HG02610 (cell line): ENCODE measurements at regions not wholly inside any gene's neighbourhood (a gene's known extent, or its start where the extent isn't known, plus 50 kb on each side); places are given as distances from the start of the nearest gene placed in this dataset.

Experiments
- ATAC-seq: cut with Tn5 transposase; IDR thresholded peaks from one replicate; pipeline ENCODE4 v1.9.1; 2021; ENCODE audit warnings: mild to moderate bottlenecking, moderate library complexity; ENCODE audit not compliant: unreplicated experiment

GRCh38 chr3:159441279-159441678 lies 547.4 kb upstream of the IL12A start:
- ATAC-seq: no peak

GRCh38 chr3:159443266-159443665 lies 545.4 kb upstream of the IL12A start:
- ATAC-seq: no peak

GRCh38 chr3:159447841-159448240 lies 540.8 kb upstream of the IL12A start:
- ATAC-seq: no peak

GRCh38 chr3:159448902-159449301 lies 539.7 kb upstream of the IL12A start:
- no peak for ATAC-seq

- no peak for ATAC-seq
These were observed 537.6 kb upstream of the IL12A start for GRCh38 chr3:159451067-159451466.

- no peak for ATAC-seq
These were observed 537.2 kb upstream of the IL12A start for GRCh38 chr3:159451482-159451881.

- no peak for ATAC-seq
These were observed 535.6 kb upstream of the IL12A start for GRCh38 chr3:159453036-159453435.

- ATAC-seq: no peak
These were observed 534.7 kb upstream of the IL12A start for GRCh38 chr3:159453945-159454344.

- ATAC-seq: no peak
These were observed 532.9 kb upstream of the IL12A start for GRCh38 chr3:159455741-159456181.

- no peak for ATAC-seq
These were observed 530.6 kb upstream of the IL12A start for GRCh38 chr3:159458010-159458409.

GRCh38 chr3:159458982-159459381 lies 529.7 kb upstream of the IL12A start:
- ATAC-seq: no peak

- no peak for ATAC-seq
These were observed 516.0 kb upstream of the IL12A start for GRCh38 chr3:159472611-159473010.

- ATAC-seq: no peak
These were observed 515.4 kb upstream of the IL12A start for GRCh38 chr3:159473206-159473605.

GRCh38 chr3:159480046-159480445 lies 508.6 kb upstream of the IL12A start:
- no peak for ATAC-seq

GRCh38 chr3:159482241-159482993 lies 506.2 kb upstream of the IL12A start:
- ATAC-seq: no peak

GRCh38 chr3:159482994-159483367 lies 505.7 kb upstream of the IL12A start:
- no peak for ATAC-seq

GRCh38 chr3:159486580-159486979 lies 502.1 kb upstream of the IL12A start:
- ATAC-seq: no peak

- ATAC-seq: no peak
These were observed 501.3 kb upstream of the IL12A start for GRCh38 chr3:159487304-159487703.

- no peak for ATAC-seq
These were observed 500.0 kb upstream of the IL12A start for GRCh38 chr3:159488602-159489001.

GRCh38 chr3:159497361-159497760 lies 491.3 kb upstream of the IL12A start:
- no peak for ATAC-seq

GRCh38 chr3:159499031-159499793 lies 489.4 kb upstream of the IL12A start:
- no peak for ATAC-seq

- ATAC-seq: no peak
These were observed 487.6 kb upstream of the IL12A start for GRCh38 chr3:159501029-159501428.
